ENCODE measurements at regions not wholly inside any gene's neighbourhood (a gene's known extent, or its start where the extent isn't known, plus 50 kb on each side); places are given as distances from the start of the nearest gene placed in this dataset.
"Not testable (repeated sequence)": the region's sequence is repeated elsewhere in the genome, so short reads cannot be mapped to it uniquely, and the experiment has no call there.

DNA sequence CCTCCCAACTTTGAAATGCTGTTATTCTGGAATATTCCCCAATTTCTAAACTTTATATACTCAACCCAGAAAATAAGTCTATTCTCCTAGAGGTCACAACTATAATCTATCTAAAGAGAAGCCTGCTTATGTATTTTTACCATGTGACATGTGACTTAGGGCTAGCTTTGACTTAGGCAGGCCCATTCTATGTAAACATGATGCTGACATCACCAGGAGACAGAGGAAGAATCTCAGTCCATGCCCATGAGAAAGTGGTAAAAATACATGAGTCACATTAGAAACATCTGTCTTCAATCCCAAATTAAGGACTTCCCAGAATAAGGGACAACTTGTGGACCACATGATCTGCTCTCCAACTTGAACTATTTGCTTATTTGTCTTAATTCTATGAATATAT is 113.6 kb upstream of the ID4 start:
- ATAC-seq, result no peak
- no peaks in the 10 kb centered on the region for H3K36me3 ChIP-seq
- H3K4me3 ChIP-seq, result no peak overlapping the region
- no peaks in the 10 kb centered on the region for H3K9me3 ChIP-seq
- H3K4me1 ChIP-seq, result no peaks in the 10 kb centered on the region
- intact Hi-C loops (cut with DNase I), result no loop called here
- no peak for DNase-seq
- H3K27ac ChIP-seq, result no peak overlapping the region
- no peak for TF ChIP-seq CTCF (IDR thresholded peaks at IDR 0.05)
- no peaks in the 10 kb centered on the region for H3K27me3 ChIP-seq

DNA sequence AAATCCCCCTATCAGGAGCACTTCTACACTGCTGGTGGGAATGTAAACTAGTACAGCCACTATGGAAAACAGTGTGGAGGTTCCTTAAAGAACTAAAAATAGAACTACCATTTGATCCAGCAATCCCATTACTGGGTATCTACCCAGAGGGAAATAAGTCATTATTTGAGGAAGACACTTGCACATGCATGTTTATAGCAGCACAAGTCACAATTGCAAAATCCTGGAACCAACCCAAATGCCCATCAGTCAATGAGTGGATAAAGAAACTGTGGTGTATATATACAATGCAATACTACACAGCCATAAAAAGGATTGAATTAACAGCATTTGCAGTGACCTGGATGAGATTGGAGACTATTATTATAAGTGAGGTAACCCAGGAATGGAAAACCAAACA is 111.7 kb upstream of the ID4 start:
- H3K27me3 ChIP-seq, result not testable (repeated sequence)

DNA sequence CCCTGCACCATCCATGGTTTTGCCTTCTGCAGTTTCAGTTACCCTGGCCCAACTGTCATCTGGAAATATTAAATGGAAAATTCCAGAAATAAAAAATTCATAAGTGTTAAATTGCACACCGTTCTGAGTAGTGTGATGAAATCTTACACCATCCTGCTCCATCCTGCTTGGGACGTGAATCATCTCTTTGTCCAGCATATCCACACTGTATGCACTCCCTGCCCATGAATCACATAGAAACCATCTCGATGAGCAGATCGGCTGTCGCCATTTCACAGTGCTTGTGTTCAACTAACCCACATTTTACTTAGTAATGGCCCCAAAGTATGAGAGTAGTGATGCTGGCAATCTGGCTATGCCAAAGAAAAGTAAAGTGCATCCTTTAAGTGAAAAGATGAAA is 105.9 kb upstream of the ID4 start:
- TF ChIP-seq CTCF (IDR thresholded peaks at IDR 0.05), result no peak
- no peak for ATAC-seq
- Histone ChIP-seq H3K27ac (no peak overlapping the region), H3K36me3 (no peaks in the 10 kb centered on the region), H3K27me3 (no peaks in the 10 kb centered on the region), H3K4me1 (no peaks in the 10 kb centered on the region), H3K4me3 (no peak overlapping the region), H3K9me3 (no peaks in the 10 kb centered on the region)
- DNase-seq, result no peak
- intact Hi-C loops (cut with DNase I), result no loop called here

More for the DNA sequence above, 111.7 kb upstream of the ID4 start:
- H3K27ac ChIP-seq; ATAC-seq; intact Hi-C loops (cut with DNase I); H3K9me3 ChIP-seq; H3K4me3 ChIP-seq; H3K4me1 ChIP-seq; H3K36me3 ChIP-seq; DNase-seq: not testable (repeated sequence)

DNA sequence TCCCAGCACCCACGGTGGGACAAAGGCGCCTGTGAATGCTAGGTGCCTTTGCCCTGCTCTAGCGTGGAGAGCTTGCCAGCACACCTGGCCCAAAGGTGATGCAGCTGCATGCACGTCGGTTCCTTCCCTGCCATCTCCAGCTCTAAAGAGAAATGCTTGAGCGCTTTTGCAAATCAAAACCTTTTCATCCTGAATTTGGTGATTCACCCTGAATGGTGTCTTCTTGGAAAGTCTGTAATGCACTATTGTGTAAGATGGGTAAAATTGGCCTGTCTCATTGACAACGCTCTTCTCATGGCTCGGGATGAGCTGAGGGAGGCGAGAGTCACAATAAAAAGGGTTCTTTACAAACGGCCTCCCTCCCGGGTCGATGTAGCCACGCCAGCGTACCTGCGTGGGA is 103.1 kb upstream of the ID4 start:
- Histone ChIP-seq H3K36me3 (no peaks in the 10 kb centered on the region), H3K4me1 (no peaks in the 10 kb centered on the region), H3K27me3 (no peaks in the 10 kb centered on the region), H3K4me3 (no peak overlapping the region), H3K27ac (no peak overlapping the region), H3K9me3 (no peaks in the 10 kb centered on the region)
- DNase-seq, result no peak
- ATAC-seq, result no peak
- no peak for TF ChIP-seq CTCF (IDR thresholded peaks at IDR 0.05)
- intact Hi-C loops (cut with DNase I), result no loop called here

DNA sequence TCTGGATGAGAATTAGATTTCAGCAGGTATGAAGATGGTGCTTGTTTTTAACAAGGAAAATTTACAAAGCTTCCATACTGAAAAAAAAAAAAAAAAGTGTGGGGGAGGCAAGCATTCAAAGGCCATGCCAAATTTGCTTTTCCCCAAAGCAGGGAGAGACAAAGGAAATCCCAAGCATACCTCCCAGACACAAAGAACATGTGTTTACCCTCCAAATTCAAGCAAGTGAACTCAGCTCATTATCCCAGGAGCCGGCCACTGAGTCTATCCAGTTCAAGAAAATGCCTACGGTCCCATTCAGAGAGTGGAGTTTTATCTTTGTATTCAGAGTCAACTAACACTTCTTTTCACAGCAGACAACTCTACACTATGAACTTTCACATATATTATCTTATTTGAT is 102.7 kb upstream of the ID4 start:
- no peak for TF ChIP-seq CTCF (IDR thresholded peaks at IDR 0.05)
- DNase-seq (no peak), ATAC-seq (no peak)
- no peaks in the 10 kb centered on the region for H3K36me3 ChIP-seq
- no peaks in the 10 kb centered on the region for H3K9me3 ChIP-seq
- H3K27ac ChIP-seq, result no peak overlapping the region
- H3K4me3 ChIP-seq, result no peak overlapping the region
- intact Hi-C loops (cut with DNase I), result no loop called here
- H3K27me3 ChIP-seq, result no peaks in the 10 kb centered on the region
- H3K4me1 ChIP-seq, result no peaks in the 10 kb centered on the region

GRCh38 chr6:19736066-19736465 is 101.1 kb upstream of the ID4 start:
- no peak overlapping the region for H3K27ac ChIP-seq
- ATAC-seq (no peak), DNase-seq (no peak)
- no peaks in the 10 kb centered on the region for H3K27me3 ChIP-seq
- H3K4me3 ChIP-seq, result no peak overlapping the region
- H3K36me3 ChIP-seq, result no peaks in the 10 kb centered on the region
- intact Hi-C loops (cut with DNase I), result no loop called here
- TF ChIP-seq CTCF (IDR thresholded peaks at IDR 0.05), result no peak
- H3K9me3 ChIP-seq, result no peaks in the 10 kb centered on the region
- H3K4me1 ChIP-seq, result no peaks in the 10 kb centered on the region
